NOMO-1 treated with DMSO at 0.1 percent for 48 hours (cell line): ENCODE measurements at regions not wholly inside any gene's neighbourhood (a gene's known extent, or its start where the extent isn't known, plus 50 kb on each side); places are given as distances from the start of the nearest gene placed in this dataset.
"Not testable (repeated sequence)": the region's sequence is repeated elsewhere in the genome, so short reads cannot be mapped to it uniquely, and the experiment has no call there.

Experiments
- DNase-seq: peaks from one replicate; lab custom pipeline; 2025; ENCODE audit not compliant: unreplicated experiment; lab: John Stamatoyannopoulos, UW

- no peak for DNase-seq
Observed at GRCh38 chr6:14217728-14218518, 100.4 kb downstream of the CD83 start.

DNA sequence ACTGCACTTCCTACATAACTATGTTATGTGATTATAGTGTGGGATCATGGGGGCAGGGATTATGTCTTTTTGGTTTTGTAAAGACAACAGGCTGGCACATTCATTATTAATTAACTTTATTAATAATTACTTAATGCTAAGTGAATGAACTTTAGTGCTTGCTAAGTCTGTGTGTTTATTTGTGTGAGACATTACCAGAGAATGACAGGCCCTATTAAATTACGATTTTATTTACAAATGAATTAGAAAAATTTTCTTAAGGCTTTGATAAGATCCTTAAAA is 100.9 kb downstream of the CD83 start:
- no peak for DNase-seq

DNA sequence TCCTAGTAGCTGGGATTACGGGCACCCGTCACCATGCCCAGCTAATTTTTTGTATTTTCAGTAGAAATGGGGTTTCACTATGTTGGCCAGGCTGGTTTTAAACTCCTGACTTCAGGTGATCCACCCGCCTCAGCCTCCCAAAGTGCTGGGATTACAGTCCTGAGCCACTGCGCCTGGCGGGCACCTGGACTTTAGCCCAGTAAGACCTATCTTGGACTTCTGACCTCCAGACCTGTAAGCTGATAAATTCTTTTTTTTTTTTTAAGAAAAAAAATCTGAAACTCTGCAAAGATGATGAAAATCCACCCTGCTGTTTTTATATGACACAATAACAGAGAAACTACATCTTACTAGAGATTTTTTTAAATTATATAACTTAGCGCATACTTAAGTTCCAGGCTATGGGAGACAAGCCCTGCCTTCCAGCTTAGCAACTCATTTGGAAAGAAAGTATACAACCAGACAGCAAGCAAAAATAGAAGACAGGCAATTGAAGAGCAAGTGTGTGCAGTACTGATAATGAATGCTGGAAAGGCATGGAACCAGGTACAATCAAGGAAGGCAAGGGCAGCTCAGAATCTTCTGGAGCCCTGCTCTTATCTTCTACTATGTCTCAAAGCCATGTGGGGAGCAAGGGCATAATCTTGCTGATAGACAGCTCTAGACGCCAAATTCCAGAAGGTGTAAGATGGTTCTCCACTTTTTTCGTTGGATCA is 104.2 kb downstream of the CD83 start:
- DNase-seq: no peak

DNA sequence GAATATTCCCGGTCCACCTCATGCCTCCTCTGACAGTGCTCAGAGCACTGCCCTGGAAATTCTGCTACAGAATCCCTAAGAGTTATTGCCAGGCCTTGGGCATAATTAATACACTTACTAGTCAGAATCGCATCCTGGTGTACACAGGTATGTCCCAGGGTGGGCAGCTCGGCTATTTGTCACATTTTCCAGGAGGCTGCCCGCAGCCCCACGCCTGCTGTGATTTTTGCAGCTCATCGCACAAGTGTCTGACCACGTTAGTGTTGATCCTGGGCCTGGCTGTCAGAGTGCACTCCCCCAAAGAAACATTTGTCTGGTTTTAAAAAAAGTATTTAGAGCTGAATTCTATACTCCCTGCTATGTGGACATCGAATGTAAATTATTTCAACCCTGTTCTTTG is 105.4 kb downstream of the CD83 start:
- no peak for DNase-seq

DNA sequence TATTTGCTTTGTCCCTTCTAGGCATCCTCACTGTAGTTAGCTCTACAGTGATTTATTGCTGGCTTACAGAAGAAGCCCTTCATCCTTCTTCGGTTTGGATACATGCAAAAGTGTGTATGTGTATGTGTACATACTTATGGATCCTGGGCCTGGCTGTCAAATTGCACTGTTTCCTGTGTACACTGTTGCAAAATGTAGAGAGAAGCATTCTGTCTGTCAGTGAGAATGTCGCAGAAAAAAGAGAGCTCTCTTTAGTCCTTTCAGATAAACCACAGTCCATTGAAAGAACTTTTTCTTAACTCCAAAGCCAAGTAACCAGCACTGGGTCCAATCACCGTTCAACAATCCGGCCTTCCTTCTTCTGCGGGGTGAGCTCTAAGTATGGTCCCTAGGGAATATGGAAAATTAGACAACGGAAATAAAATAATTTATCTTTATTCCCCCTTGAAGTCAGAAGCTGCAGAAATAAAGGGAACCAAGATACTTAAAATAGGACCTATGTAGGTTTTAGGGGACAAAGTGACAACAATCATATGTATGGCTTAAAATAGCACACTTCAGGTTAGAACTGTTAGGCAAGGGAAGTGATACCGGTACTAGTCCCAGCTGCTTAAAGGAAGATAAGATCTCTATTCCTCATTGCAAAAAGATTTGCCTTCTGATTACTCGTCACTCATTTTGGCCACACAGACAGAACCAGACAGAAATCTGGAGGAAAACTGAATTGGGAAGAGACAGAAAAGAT is 107.0 kb downstream of the CD83 start:
- peak; percentile 82 for DNase-seq

- DNase-seq: no peak
Observed at GRCh38 chr6:14226051-14226660, 108.6 kb downstream of the CD83 start.

DNA sequence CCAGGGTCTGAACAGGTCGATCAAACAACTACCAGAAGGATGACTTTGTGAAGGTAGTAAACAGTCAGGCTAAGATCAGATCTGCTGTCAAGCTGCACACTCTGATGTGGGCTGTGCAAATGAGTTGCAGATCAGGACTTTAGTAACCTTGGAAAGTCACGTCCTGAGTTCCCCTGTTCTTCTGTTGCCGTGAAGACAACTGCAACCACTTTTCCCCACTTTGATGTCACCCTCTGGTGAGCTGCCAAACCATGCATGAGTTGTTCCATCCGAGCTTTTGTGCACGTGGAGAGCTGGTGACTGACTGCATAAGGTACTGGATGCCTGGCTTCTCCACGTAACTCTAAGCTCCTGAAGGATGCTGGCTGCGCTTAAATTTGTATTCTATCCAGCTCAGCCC is 111.0 kb downstream of the CD83 start:
- DNase-seq: no peak

DNA sequence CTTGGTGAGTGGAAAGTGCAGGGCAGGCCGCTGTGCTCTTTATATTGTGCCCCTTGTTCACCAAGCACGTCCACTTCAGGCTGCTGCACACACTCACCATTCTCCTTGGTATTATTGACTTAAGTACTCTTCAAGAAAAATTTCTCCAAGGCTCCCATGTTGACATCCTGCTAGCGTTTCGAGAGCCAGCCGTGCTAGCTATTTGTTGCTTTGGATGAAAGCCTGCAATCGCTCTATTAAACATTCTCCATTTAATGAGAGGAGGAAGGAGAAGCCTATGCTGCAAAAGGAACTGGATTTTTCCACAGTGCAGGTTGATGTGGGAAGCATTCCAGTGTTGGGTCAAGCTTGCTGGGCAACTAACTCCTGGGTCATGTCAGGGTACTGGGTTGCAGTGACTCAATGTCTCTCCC is 113.5 kb downstream of the CD83 start:
- no peak for DNase-seq

DNA sequence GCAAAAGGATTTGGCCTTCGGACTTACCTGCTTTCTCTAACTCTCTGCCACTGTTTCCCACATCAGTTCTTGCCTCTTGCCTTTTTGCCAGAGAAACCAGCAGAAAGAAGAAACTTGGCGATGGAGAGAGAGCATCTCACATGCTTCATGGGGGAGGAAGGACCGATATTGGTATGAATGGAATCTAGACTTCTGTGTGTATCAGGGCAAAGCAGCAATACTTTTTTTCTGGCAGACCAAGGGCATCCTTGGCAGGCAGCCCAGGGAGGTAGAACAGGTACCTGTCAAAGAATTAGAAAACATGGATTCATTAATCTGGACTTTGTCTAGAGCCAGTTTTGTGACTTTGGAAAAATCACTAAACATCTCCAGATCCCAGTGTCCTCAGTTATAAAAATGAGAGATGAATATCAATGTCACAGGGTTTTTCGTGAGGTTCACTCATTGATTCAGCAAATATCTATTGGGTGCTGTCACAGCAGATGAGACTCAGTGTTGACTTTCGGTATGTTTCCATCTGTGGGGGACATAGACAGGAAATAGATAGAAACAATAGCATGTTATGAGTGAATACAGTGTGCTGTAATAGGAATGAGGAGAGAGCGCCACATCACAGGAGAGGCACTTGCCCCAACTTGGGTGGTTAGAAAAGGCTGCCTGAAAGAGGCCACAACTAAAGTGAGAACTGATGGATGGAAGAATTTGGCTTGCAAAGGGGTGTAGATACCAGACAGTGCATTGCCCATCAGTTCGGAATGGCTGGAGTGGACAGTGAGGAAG is 114.1 kb downstream of the CD83 start:
- DNase-seq: no peak

- no peak for DNase-seq
Observed at GRCh38 chr6:14232889-14233288, 115.3 kb downstream of the CD83 start.

GRCh38 chr6:14235653-14236356 is 118.2 kb downstream of the CD83 start:
- no peak for DNase-seq

DNA sequence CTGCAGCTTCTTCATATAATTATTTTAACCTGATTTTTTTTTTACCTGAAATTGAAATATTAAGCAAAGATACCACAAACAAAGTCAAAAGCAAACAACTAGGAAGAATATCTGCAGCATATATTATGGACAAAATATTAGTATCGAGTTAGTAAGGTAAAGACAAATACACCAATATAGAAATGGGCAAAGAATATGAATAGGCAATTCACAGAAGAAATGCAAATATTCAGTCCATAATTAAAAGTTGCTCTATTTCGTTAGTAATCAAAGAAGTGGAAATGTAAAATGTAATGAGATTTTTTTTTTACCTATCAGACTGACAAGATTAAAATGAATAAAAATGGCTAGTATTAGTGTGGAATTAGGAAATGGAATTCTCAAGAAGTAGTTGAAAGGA is 121.5 kb downstream of the CD83 start:
- no peak for DNase-seq

DNA sequence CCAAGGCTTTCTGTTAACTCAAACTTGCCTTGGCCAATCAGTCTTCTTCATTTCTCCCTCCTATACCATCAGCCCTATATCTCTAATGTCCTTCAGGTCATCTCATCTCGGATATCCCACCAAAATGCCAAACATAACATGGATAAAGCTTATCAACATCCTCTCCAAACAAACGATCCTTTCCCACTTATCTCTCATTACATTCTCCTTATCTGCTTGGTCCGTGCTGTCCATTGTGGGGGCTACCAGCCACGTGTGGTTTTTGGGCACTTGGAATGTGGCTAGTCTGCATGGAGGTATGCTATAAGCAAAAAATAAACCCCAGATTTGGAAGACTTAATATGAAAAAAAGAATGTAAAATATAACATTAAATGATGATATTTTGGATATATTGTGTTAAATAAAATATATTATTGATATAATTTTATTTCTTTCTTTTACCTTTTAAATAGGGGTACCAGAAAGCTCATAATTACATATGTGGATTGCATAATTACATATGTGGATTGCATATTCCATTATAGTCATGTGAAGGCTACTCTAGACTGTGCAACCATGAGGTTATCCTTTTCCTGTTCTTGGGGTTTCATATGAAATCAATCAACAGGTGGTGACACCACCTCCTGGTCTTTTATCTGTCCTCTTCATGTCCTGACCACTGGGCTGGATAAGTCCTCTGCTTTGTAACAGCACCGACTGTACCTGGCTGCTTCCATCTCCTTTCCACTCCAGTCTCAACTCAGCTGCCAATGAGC is 123.0 kb downstream of the CD83 start:
- DNase-seq: no peak

DNA sequence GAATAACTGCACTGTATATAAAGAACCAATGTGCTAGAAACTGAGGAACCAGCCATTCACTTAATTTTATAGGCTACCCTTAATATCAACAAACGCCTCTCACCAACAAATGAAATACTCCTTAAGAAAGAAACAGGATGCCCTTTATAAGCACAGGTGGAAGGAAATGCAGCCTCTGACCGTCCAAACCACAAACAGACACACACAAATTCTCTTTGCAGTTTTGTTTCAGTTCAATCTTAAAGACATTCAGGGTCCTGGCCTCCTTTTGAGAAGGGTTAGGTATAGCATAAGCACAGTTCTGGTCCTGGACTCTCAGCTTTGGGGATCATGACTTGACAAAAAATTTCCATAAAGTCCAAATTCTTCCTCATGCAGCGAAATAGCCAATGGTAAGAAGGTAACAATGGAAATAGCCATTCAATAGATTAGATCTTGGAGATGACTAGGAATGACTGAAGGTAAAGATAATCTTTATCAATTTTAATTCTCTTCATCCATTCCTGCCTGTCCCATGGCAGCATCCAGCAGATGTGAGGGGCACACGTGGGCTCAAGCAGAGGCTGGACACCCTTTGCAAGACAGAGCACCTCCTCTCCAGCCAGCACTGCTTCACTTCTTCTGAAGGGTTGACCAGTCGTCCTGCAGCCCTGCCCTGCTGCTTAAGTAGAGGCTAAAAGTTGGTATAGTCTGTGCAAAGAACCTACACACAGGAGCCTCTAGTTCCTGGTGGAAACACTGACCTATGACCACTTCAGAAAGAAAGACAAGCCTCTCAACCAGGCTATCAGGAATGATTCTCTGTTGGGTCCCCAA is 123.9 kb downstream of the CD83 start:
- DNase-seq: no peak

DNA sequence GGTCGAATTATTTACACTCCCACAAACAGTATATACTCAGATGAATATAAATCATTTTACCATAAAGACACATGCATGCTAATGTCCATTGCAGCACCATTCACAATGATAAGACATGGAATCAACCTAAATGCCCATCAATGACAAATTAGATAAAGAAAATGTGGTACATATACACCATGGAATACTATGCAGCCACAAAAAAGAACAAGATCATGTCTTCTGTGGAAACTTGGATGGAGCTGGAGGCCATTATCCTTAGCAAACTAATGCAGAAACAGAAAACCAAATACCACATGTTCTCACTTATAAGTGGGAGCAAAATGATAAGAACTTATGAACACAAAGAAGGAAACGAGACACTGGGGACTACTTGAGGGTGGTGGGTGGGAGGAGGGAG is 125.3 kb downstream of the CD83 start:
- not testable (repeated sequence) for DNase-seq

DNA sequence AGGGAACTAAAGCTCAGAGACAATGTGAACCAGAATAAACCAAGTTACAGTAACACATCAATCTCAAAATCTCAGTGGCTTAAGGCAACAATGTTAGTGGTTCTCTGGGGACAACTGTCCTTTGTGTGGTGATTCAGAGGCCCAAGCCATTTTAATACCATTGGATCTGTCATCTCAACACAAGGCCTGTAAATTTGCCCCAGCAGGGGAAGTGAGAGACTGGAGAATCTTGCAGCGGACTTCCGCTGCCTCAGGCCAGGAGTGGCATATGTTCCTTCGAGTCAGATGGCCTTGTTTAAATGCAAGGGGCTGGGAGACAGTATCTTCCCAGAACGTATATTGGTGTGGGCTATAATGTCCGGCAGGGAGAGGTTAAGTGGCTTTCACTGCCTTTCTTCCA is 126.0 kb downstream of the CD83 start:
- DNase-seq: peak; percentile 8

DNA sequence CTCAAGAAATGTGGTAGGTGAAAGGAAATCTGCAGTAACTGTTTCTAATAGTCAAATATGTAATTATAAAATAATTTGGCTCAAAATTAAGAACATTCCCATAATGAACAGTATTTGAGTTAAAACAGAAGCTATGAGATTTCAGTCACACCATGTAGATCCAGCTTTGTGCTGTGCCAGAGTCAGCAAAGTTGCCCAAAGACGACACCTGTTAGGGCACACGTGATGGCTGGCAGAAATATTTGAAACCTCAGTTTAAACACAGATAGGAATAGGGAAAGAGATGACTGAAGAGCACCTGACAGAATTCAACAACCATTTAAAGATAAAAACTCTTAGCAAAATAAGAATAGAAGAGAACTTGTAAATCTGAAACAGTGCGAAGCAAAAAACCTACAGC is 129.3 kb downstream of the CD83 start:
- no peak for DNase-seq

DNA sequence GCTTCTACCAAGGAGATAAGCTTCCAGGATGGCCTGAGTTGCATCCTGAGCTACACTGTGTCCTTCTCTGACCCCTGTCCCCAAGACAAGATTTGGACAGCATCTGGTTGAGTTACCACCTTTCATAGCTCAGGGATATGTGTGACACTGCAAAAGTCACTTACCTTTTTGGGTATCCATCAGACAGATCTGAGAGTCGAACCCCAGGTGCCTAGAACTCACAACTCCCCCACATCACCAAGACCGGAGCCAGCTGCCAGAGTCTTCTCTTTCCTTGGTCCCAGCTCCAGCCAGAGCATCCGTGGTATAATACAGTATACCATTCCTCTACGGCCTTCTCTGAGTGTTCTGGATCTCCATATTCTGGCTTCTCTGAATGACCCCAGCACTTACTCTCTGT is 133.0 kb downstream of the CD83 start:
- no peak for DNase-seq
